Brain microvascular endothelial cell (primary cell): ENCODE measurements at regions not wholly inside any gene's neighbourhood (a gene's known extent, or its start where the extent isn't known, plus 50 kb on each side); places are given as distances from the start of the nearest gene placed in this dataset.

Source experiments
- DNase-seq: peaks from one replicate; pipeline ENCODE4 v3.0.0-alpha.2; 2020
- H3K27ac ChIP-seq: fragments of 250-450 bp; sonication (Bioruptor Pico); 2 replicates; pipeline ENCODE4 v1.5.1; 2020; ENCODE audit warnings: mild to moderate bottlenecking, moderate library complexity
- H3K27me3 ChIP-seq: fragments of 250-450 bp; sonication (Bioruptor Pico); replicated peaks from 2 replicates; pipeline ENCODE4 v1.5.1; 2020; ENCODE audit warnings: mild to moderate bottlenecking
- H3K36me3 ChIP-seq: fragments of 250-450 bp; sonication (Bioruptor Pico); replicated peaks from 2 replicates; pipeline ENCODE4 v1.5.1; 2020; ENCODE audit warnings: mild to moderate bottlenecking
- H3K4me3 ChIP-seq: 2 replicates; pipeline ENCODE4 v1.5.1; 2011; ENCODE audit warnings: low read depth, mild to moderate bottlenecking, control low read depth, low read length, moderate library complexity
- CTCF ChIP-seq: IDR thresholded peaks from 2 replicates; pipeline ENCODE4 v1.5.1; 2011; ENCODE audit warnings: low read depth, mild to moderate bottlenecking, moderate library complexity, low read length, control low read depth, inconsistent platforms; ENCODE audit errors: missing control alignments
- in situ Hi-C: cut with HindIII; loops from 2 replicates; pipeline ENCODE4 v1.10.0; 2017; ENCODE audit warnings: low sequenced_read_pairs, low pct_ligation_motif_present

- no peak for TF ChIP-seq CTCF
- no peak overlapping the region for H3K4me3 ChIP-seq
Measured at GRCh38 chr12:93016752-93017350, 87.8 kb upstream of the EEA1 start.

GRCh38 chr12:93018610-93019009, 89.5 kb upstream of the EEA1 start:
- in situ Hi-C loops, result loop anchor here (25.0 kb wide), 1 partner anchor 369 kb away; the partner anchor contains the start of gene NUDT4
- no peak for TF ChIP-seq CTCF
- Histone ChIP-seq H3K4me3 (no peak overlapping the region), H3K27me3 (no peaks in the 10 kb centered on the region), H3K27ac (no peak overlapping the region), H3K36me3 (no peaks in the 10 kb centered on the region)
- no peak for DNase-seq

More at GRCh38 chr12:93016752-93017350, 87.8 kb upstream of the EEA1 start:
- Histone ChIP-seq H3K27ac (no peak overlapping the region), H3K27me3 (no peaks in the 10 kb centered on the region), H3K36me3 (no peaks in the 10 kb centered on the region)
- no peak for DNase-seq
- in situ Hi-C loops, result loop anchor here (25.0 kb wide), 1 partner anchor 370 kb away; the partner anchor contains the start of gene NUDT4

GRCh38 chr12:93019212-93019927, 90.3 kb upstream of the EEA1 start:
- no peaks in the 10 kb centered on the region for H3K36me3 ChIP-seq
- H3K27ac ChIP-seq, result no peak overlapping the region
- no peak for TF ChIP-seq CTCF
- no peak for DNase-seq
- no peak overlapping the region for H3K4me3 ChIP-seq
- in situ Hi-C loops, result loop anchor here (25.0 kb wide), 1 partner anchor 368 kb away; the partner anchor contains the start of gene NUDT4
- H3K27me3 ChIP-seq, result no peaks in the 10 kb centered on the region

- H3K27me3 ChIP-seq, result no peaks in the 10 kb centered on the region
- in situ Hi-C loops, result loop anchor here (25.0 kb wide), 1 partner anchor 367 kb away; the partner anchor contains the start of gene NUDT4
- H3K4me3 ChIP-seq, result no peak overlapping the region
- no peak for DNase-seq
- no peaks in the 10 kb centered on the region for H3K36me3 ChIP-seq
- no peak for TF ChIP-seq CTCF
- H3K27ac ChIP-seq, result no peak overlapping the region
Measured at GRCh38 chr12:93019975-93020630, 91.0 kb upstream of the EEA1 start.

GRCh38 chr12:93020631-93021597, 91.8 kb upstream of the EEA1 start:
- H3K36me3 ChIP-seq, result no peaks in the 10 kb centered on the region
- DNase-seq, result no peak
- in situ Hi-C loops, result loop anchor here (25.0 kb wide), 1 partner anchor 366 kb away; the partner anchor contains the start of gene NUDT4
- no peak overlapping the region for H3K27ac ChIP-seq
- TF ChIP-seq CTCF, result no peak
- H3K4me3 ChIP-seq, result no peak overlapping the region
- H3K27me3 ChIP-seq, result no peaks in the 10 kb centered on the region
